Subcutaneous abdominal adipose tissue (tissue), 5 donors: ENCODE measurements at regions not wholly inside any gene's neighbourhood (a gene's known extent, or its start where the extent isn't known, plus 50 kb on each side); places are given as distances from the start of the nearest gene placed in this dataset.

Experiments
- H3K27ac ChIP-seq: one replicate; pipeline ENCODE4 v1.7.0; 2013; ENCODE audit warnings: low read depth, mild to moderate bottlenecking, inconsistent platforms, low read length, moderate library complexity
- H3K27me3 ChIP-seq, 5 donors: one replicate each; pipeline ENCODE4 v1.7.0; 2013; ENCODE audit warnings: low read length in 5 of 5, inconsistent platforms in 1 of 5; ENCODE audit not compliant: control insufficient read depth in 5 of 5, insufficient read depth in 4 of 5
- H3K36me3 ChIP-seq, 5 donors: one replicate each; pipeline ENCODE4 v1.7.0; 2013; ENCODE audit warnings: low read length in 5 of 5; ENCODE audit not compliant: control insufficient read depth in 5 of 5, insufficient read depth in 5 of 5
- H3K4me1 ChIP-seq, 5 donors: one replicate each; pipeline ENCODE4 v1.7.0; 2013; ENCODE audit warnings: low read length in 5 of 5, mild to moderate bottlenecking in 3 of 5, moderate library complexity in 1 of 5; ENCODE audit not compliant: control insufficient read depth in 5 of 5, insufficient read depth in 5 of 5
- H3K4me3 ChIP-seq, 5 donors: one replicate each; pipeline ENCODE4 v1.7.0; 2013; ENCODE audit warnings: low read length in 5 of 5, low read depth in 1 of 5
- H3K9ac ChIP-seq, 5 donors: one replicate each; pipeline ENCODE4 v1.7.0; 2013; ENCODE audit warnings: low read length in 5 of 5, mild to moderate bottlenecking in 4 of 5, moderate library complexity in 3 of 5
- H3K9me3 ChIP-seq, 5 donors: one replicate each; pipeline ENCODE4 v1.7.0; 2013; ENCODE audit warnings: low read length in 5 of 5; ENCODE audit not compliant: control insufficient read depth in 5 of 5
- donor health status: healthy.
- donor health status: healthy.
- donor health status: healthy.
- donor health status: healthy.
- donor health status: healthy.

DNA sequence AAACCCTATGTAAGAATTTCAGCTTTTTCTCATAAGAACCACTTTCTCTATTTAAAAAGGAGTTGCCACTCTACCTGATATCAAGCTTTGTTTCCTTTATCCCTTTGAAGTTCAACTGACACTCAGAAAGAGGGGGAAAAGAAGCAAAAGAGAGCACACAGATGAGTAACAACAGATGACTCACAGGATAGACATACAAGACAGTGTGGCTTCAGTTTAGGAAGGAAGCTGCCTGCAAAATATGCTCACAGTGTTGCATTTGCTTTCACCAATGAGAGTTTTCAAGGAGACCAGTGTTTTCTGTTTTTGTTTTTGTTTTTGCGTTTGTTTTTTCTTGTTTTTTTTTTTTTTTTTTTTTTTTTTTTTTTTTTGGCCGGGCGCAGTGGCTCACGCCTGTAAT, 1181.6 kb downstream of the DNAJB9 start:
- Histone ChIP-seq H3K27me3 (no peaks in the 10 kb centered on the region), H3K9ac (no peak overlapping the region), H3K27ac (no peak overlapping the region), H3K36me3 (no peaks in the 10 kb centered on the region), H3K4me1 (no peaks in the 10 kb centered on the region), H3K9me3 (peaks cover 0 to 4% (median 0%) of the 10 kb centered on the region in 5 donors), H3K4me3 (no peak overlapping the region)

DNA sequence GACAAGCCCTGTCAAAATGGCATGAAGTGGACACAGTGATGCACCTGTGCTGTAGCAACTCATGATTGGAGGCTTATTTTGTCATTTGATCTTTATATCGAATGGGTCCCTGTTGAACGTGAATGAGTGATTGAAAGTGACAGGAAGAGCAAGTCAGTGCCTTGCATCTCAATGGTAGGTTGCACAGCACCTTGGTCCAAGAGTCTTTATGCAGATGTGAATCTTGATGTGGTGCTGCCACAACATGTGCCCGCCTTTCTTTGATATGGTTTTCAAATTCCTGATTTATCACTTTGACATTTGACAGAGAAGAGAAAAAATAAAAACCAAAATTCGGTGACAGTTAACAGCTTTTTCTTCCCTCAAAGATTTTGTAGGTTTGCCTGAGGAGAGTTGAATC, 1182.4 kb downstream of the DNAJB9 start:
- Histone ChIP-seq H3K27me3 (no peaks in the 10 kb centered on the region), H3K4me1 (no peaks in the 10 kb centered on the region), H3K36me3 (no peaks in the 10 kb centered on the region), H3K9ac (no peak overlapping the region), H3K27ac (no peak overlapping the region), H3K9me3 (peaks cover 0 to 4% (median 0%) of the 10 kb centered on the region in 5 donors), H3K4me3 (no peak overlapping the region)

DNA sequence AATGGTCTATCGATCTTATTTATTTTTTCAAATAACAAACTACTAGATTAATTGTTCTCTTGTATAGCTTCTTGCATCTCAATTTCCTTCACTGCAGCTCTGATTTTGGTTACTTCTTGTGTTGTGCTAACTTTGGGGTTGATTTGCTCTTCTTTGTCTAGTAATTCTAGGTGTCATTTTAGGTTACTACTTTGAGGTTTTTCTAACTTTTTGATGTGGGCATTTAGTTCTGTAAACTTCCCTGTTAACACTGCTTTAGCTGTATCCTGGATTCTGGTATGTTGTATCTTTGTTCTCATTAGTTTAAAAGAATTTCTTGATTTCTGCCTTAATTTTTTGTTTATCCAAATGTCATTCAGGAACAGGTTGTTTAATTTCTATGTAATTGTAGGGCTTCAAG, 1188.0 kb downstream of the DNAJB9 start:
- H3K27me3 ChIP-seq: no peaks in the 10 kb centered on the region
- no peak overlapping the region for H3K27ac ChIP-seq
- no peaks in the 10 kb centered on the region for H3K4me1 ChIP-seq
- H3K9ac ChIP-seq: no peak overlapping the region
- no peaks in the 10 kb centered on the region for H3K36me3 ChIP-seq
- no peak overlapping the region for H3K4me3 ChIP-seq
- H3K9me3 ChIP-seq: peaks cover 0 to 8% (median 7%) of the 10 kb centered on the region in 5 donors

DNA sequence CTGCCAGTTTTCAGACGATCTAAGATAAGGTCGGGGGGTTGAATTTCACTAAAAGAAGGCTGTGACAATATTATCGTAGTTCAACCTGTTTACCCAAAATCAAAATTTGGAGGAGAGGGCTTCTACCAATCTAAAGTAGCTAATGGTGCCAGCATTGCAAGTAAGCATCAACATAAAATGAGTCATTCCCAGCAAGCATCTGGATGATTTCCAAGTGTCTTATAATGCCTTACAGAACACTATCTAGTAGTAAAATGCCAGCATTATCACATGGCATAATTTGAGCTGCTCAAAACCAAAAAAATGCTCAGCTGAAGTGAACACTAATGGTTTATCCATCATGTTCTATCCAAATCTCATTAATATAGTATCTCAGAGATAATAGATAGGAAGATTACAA, 1193.9 kb downstream of the DNAJB9 start:
- Histone ChIP-seq H3K36me3 (no peaks in the 10 kb centered on the region), H3K9ac (no peak overlapping the region), H3K27ac (no peak overlapping the region), H3K9me3 (peaks cover 0 to 7% (median 0%) of the 10 kb centered on the region in 5 donors), H3K27me3 (no peaks in the 10 kb centered on the region), H3K4me1 (no peaks in the 10 kb centered on the region), H3K4me3 (no peak overlapping the region)

DNA sequence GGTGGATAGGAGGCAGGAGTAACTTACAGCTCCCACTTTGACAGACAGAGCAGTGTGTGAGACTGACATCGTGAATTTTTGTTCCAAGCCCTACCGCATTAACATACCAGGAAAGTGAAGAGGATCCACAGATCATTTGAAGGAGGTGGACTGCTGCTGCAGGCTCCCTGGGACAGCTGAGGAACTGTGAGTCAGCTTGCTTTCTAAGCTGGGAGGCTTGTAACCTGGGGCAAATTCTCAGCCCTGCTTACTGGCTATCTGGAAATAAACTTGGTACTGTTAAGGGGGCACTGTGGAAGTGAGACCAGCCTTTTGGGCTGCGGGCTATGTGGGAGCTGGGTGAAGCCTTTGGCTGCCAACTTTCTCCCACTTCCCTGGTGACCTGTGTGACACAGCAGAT, 1202.5 kb downstream of the DNAJB9 start:
- no peaks in the 10 kb centered on the region for H3K36me3 ChIP-seq
- peaks cover 0 to 6% (median 0%) of the 10 kb centered on the region in 5 donors for H3K9me3 ChIP-seq
- H3K4me3 ChIP-seq: no peak overlapping the region
- no peaks in the 10 kb centered on the region for H3K27me3 ChIP-seq
- no peak overlapping the region for H3K9ac ChIP-seq
- H3K4me1 ChIP-seq: no peaks in the 10 kb centered on the region
- H3K27ac ChIP-seq: no peak overlapping the region

DNA sequence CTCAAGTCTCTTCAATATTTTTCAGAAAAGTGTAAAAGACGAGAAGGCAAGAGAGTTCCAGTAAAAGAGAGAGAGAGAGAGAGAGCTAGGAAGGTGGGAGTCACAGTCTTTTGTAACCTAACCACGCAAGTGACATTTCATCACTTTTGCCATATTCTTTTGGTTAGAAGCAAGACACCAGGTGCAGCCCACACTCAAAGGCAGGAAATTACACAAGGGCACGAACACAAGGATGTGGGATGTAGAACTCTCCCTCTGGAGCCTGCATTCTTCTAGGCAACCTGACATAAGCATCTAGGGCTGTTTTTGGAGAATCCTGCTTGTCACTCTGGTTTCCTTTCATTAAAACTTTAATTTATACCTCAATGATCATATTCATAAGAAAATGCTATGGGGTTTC, 1213.1 kb downstream of the DNAJB9 start:
- H3K9me3 ChIP-seq: peaks cover 0 to 3% (median 0%) of the 10 kb centered on the region in 5 donors
- no peaks in the 10 kb centered on the region for H3K4me1 ChIP-seq
- H3K27ac ChIP-seq: no peak overlapping the region
- no peaks in the 10 kb centered on the region for H3K36me3 ChIP-seq
- H3K9ac ChIP-seq: no peak overlapping the region
- no peaks in the 10 kb centered on the region for H3K27me3 ChIP-seq
- no peak overlapping the region for H3K4me3 ChIP-seq

DNA sequence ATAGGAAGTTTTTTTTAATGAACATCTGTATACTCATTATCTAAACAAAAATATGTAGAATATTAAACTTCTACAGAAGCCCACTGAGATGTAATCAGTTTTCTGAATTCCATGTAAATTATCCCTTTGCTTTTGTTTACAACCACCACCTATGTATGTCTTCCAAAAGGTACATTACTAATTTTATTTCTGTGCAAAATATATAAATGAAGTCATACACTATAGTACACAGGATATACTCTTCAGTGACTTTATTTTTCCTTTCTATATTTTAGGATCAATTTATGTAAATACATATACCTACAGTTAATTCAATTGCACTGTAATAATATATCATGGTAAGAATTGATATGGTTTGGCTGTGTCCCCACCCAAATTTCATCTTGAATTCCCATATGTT, 1236.9 kb downstream of the DNAJB9 start:
- no peaks in the 10 kb centered on the region for H3K36me3 ChIP-seq
- no peaks in the 10 kb centered on the region for H3K27me3 ChIP-seq
- no peaks in the 10 kb centered on the region for H3K4me1 ChIP-seq
- H3K4me3 ChIP-seq: no peak overlapping the region
- H3K9me3 ChIP-seq: no peaks in the 10 kb centered on the region
- no peak overlapping the region for H3K9ac ChIP-seq
- H3K27ac ChIP-seq: no peak overlapping the region

DNA sequence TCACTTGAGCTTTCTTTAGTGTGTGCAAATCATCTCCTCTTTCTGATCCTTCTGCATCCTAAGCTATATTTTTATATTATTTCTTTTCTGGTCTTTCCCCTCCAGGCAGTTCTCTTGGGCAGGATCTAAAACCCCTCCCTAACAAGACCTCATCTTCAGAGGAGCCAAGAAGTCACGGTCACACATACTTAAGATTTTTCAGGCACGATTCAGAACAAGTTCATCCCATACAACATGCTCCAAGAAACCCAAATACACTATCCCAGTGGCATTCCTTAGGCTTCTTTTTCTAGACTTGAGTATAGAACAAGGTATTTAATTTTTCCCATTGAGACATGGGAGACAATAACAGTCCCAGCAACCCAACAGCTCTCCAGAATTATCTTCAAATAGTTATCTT, 1251.5 kb downstream of the DNAJB9 start:
- peaks cover 3 to 12% (median 11%) of the 10 kb centered on the region in 5 donors for H3K9me3 ChIP-seq
- no peak overlapping the region for H3K27ac ChIP-seq
- no peaks in the 10 kb centered on the region for H3K4me1 ChIP-seq
- no peaks in the 10 kb centered on the region for H3K36me3 ChIP-seq
- no peak overlapping the region for H3K4me3 ChIP-seq
- no peak overlapping the region for H3K9ac ChIP-seq
- H3K27me3 ChIP-seq: no peaks in the 10 kb centered on the region

DNA sequence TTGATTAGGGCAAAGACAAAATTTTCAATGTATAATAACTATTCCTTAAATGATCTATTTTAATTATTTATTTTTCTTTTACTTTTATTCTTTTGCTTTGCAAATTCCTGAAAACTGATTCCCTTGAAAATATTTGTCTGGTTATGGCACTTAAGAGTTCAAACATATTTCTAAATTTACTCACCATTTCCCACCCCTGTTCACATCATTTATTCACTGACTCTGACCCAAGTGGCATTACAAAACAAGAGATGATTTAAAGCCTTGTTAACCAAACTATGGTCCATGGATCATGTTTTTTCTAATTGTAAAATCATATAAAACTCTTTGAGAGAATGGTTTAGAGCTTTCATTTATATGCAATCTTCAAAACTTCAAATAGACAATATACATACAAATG, 1256.1 kb upstream of the LRRN3 start:
- Histone ChIP-seq H3K9me3 (no peaks in the 10 kb centered on the region), H3K27me3 (no peaks in the 10 kb centered on the region), H3K4me1 (no peaks in the 10 kb centered on the region), H3K36me3 (no peaks in the 10 kb centered on the region), H3K9ac (no peak overlapping the region), H3K27ac (no peak overlapping the region), H3K4me3 (no peak overlapping the region)

DNA sequence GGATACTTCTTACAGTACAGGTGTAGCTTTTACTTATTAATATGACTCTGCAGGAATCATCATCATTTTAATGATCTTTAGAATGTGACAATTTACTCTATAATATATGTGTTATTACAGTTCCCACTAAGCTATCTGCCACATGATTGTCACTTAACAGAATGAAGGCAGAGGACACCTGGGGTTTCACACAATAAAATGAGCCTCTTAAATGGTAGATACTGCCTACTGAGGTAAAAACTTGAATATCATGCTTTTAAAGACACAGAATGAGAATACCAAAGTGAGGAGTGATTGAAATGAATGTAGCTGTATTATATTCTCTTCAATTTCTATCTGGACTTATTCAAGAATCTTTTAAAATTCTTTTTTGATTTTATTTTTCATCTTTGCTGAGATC, 1255.3 kb upstream of the LRRN3 start:
- H3K27ac ChIP-seq: no peak overlapping the region
- H3K36me3 ChIP-seq: no peaks in the 10 kb centered on the region
- H3K4me3 ChIP-seq: no peak overlapping the region
- H3K9me3 ChIP-seq: no peaks in the 10 kb centered on the region
- H3K9ac ChIP-seq: no peak overlapping the region
- no peaks in the 10 kb centered on the region for H3K4me1 ChIP-seq
- no peaks in the 10 kb centered on the region for H3K27me3 ChIP-seq

DNA sequence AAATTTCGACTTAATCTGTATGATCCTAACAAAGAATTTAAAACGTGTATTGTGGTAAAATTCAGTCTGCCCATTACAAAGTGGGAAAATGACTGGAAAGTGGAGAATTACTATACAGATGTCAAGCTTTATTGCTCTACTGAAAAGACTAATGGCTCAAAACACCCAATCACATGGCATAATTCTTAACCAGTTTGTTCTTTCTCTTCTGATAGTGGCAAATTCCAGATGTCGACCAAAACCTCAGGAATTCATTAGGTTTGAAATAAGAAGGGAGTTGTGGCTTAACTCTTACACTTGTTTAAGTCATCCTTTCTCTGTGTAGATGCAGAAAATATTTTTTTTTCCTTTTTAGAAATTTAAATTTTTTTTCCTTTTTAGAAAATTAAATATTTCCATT, 1254.9 kb upstream of the LRRN3 start:
- H3K4me3 ChIP-seq: no peak overlapping the region
- no peak overlapping the region for H3K9ac ChIP-seq
- no peaks in the 10 kb centered on the region for H3K36me3 ChIP-seq
- H3K27me3 ChIP-seq: no peaks in the 10 kb centered on the region
- H3K4me1 ChIP-seq: no peaks in the 10 kb centered on the region
- no peak overlapping the region for H3K27ac ChIP-seq
- H3K9me3 ChIP-seq: no peaks in the 10 kb centered on the region
